GM12878 (cell line): ENCODE measurements at regions not wholly inside any gene's neighbourhood (a gene's known extent, or its start where the extent isn't known, plus 50 kb on each side); places are given as distances from the start of the nearest gene placed in this dataset.

ENCODE experiments used
- ATAC-seq: fragments of 200-7000 bp; cut with Tn5 transposase; 3 replicates; pipeline ENCODE4 v1.9.1; 2020; ENCODE audit warnings: mild to moderate bottlenecking, moderate library complexity
- BruUV-seq: library from RNA; stranded (reverse); fragments of 400-500 nt; replicated peaks from 2 replicates; lab custom pipeline; 2021; lab: Mats Ljungman, UMichigan
- CTCF ChIA-PET: fragments of 300-600 bp; sonication (Branson Sonifier 250); formaldehyde crosslinking; extraction: SDS; loops from one replicate; lab custom pipeline; 2021; ENCODE audit warnings: inconsistent platforms; lab: Yijun Ruan, JAX
- POLR2A ChIA-PET: fragments of 350-600 bp; formaldehyde crosslinking; extraction: SDS; loops from one replicate; lab custom pipeline; 2021; ENCODE audit warnings: inconsistent platforms; lab: Charles Lee
- RAD21 ChIA-PET: fragments of 300-600 bp; sonication (Branson Sonifier 250); formaldehyde crosslinking; loops from one replicate; lab custom pipeline; 2023; ENCODE audit warnings: antibody characterized with exemption; ENCODE audit not compliant: unreplicated experiment; lab: Charles Lee
- SMC1A ChIA-PET: fragments of 300-600 bp; sonication (Branson Sonifier 250); formaldehyde crosslinking; loops from one replicate; lab custom pipeline; 2023; ENCODE audit not compliant: unreplicated experiment, uncharacterized antibody; lab: Charles Lee
- DNase-seq: peaks from one replicate; pipeline ENCODE4 v3.0.0-alpha.2; 2011; ENCODE audit warnings: low read depth, low spot score
- FAIRE-seq: peaks from 3 replicates; lab custom pipeline; 2011; peaks lifted over from hg19 to GRCh38; lab: Jason Lieb, UNC
- H2AFZ ChIP-seq: 2 replicates; pipeline ENCODE4 v1.6.0; 2011; ENCODE audit warnings: low read depth, low read length, control low read depth; ENCODE audit not compliant: control insufficient read depth
- H3K27ac ChIP-seq: 2 replicates; pipeline ENCODE4 v1.5.1; 2011; ENCODE audit warnings: control low read depth; ENCODE audit not compliant: control insufficient read depth, insufficient read depth
- H3K27me3 ChIP-seq, 2 experiments: replicated peaks in 1 of 2; 2 replicates each; pipeline versions ENCODE4 v1.6.0 to v1.6.1; 2011; ENCODE audit warnings: low read length in 1 of 2; ENCODE audit not compliant: control insufficient read depth in 2 of 2, insufficient read depth in 2 of 2
- H3K36me3 ChIP-seq, 2 experiments: 2 replicates each; pipeline ENCODE4 v1.5.1; 2011; ENCODE audit warnings: low read length in 1 of 2; ENCODE audit not compliant: control insufficient read depth in 2 of 2, insufficient read depth in 2 of 2
- H3K4me1 ChIP-seq: 2 replicates; pipeline ENCODE4 v1.6.1; 2011; ENCODE audit warnings: mild to moderate bottlenecking, low read length, moderate library complexity, mixed read lengths; ENCODE audit not compliant: control insufficient read depth, insufficient read depth
- H3K4me2 ChIP-seq: 2 replicates; pipeline ENCODE4 v1.6.0; 2011; ENCODE audit warnings: control low read depth; ENCODE audit not compliant: control insufficient read depth, insufficient read depth
- H3K4me3 ChIP-seq: fragments of 200-600 bp; sonication (generic); 2 replicates; pipeline ENCODE4 v1.5.1; 2016
- H3K79me2 ChIP-seq: 2 replicates; pipeline ENCODE4 v1.6.0; 2011; ENCODE audit warnings: low read length; ENCODE audit not compliant: control insufficient read depth, insufficient read depth
- H3K9ac ChIP-seq: 2 replicates; pipeline ENCODE4 v1.8.0; 2011; ENCODE audit warnings: low read length, control low read depth, mixed read lengths; ENCODE audit not compliant: control insufficient read depth, insufficient read depth
- H3K9me3 ChIP-seq: replicated peaks from 3 replicates; pipeline ENCODE4 v1.5.1; 2011; ENCODE audit warnings: mild to moderate bottlenecking, low read length; ENCODE audit not compliant: control insufficient read depth, insufficient read depth
- H4K20me1 ChIP-seq: 2 replicates; pipeline ENCODE4 v1.6.0; 2011; ENCODE audit not compliant: control insufficient read depth, insufficient read depth
- ATF7 ChIP-seq: fragments of 450-650 bp; IDR thresholded peaks from 2 replicates; pipeline ENCODE4 v1.6.1; 2016; ENCODE audit warnings: low read depth, mild to moderate bottlenecking
- BCL3 ChIP-seq: IDR thresholded peaks from 2 replicates; pipeline ENCODE4 v1.6.1; 2011; ENCODE audit warnings: borderline replicate concordance, low read depth, mild to moderate bottlenecking, moderate library complexity, low read length; ENCODE audit not compliant: insufficient read depth, poor library complexity, severe bottlenecking
- BHLHE40 ChIP-seq, 2 experiments: fragments of 450-650 bp in 1 of 2; IDR thresholded peaks; 2 replicates each; pipeline ENCODE4 v1.6.1; 2011 to 2017; ENCODE audit warnings: low read depth in 2 of 2, borderline replicate concordance in 1 of 2, improper control_type of control experiment in 1 of 2, low read length in 1 of 2, mild to moderate bottlenecking in 1 of 2
- DPF2 ChIP-seq: fragments of 450-650 bp; IDR thresholded peaks from 2 replicates; pipeline ENCODE4 v1.6.1; 2017; ENCODE audit warnings: mild to moderate bottlenecking
- MTA2 ChIP-seq: fragments of 450-650 bp; IDR thresholded peaks from 2 replicates; pipeline ENCODE4 v1.6.1; 2016; ENCODE audit warnings: low read depth, mild to moderate bottlenecking, moderate library complexity
- NR2C2 ChIP-seq: IDR thresholded peaks from 2 replicates; pipeline ENCODE4 v1.6.1; 2011; ENCODE audit warnings: borderline replicate concordance, low read depth; ENCODE audit not compliant: control insufficient read depth, insufficient read length
- PKNOX1 ChIP-seq: fragments of 450-650 bp; IDR thresholded peaks from 2 replicates; pipeline ENCODE4 v1.6.1; 2016; ENCODE audit warnings: mild to moderate bottlenecking
- RAD51 ChIP-seq: fragments of 450-650 bp; IDR thresholded peaks from 2 replicates; pipeline ENCODE4 v1.6.1; 2016; ENCODE audit warnings: moderate library complexity, mild to moderate bottlenecking, inconsistent platforms
- RB1 ChIP-seq: fragments of 450-650 bp; formaldehyde crosslinking; IDR thresholded peaks from 2 replicates; pipeline ENCODE4 v1.6.1; 2017; ENCODE audit warnings: mild to moderate bottlenecking, borderline replicate concordance
- RCOR1 ChIP-seq: conservative IDR thresholded peaks from 2 replicates; pipeline ENCODE4 v1.6.1; 2012; ENCODE audit warnings: low read depth, low read length, improper control_type of control experiment
- SUPT20H ChIP-seq: IDR thresholded peaks from 2 replicates; pipeline ENCODE4 v1.6.1; 2011; ENCODE audit warnings: low read depth, mild to moderate bottlenecking, low read length, moderate library complexity, borderline replicate concordance; ENCODE audit not compliant: control insufficient read depth
- ZBTB33 ChIP-seq: fragments of 450-650 bp; IDR thresholded peaks from 2 replicates; pipeline ENCODE4 v1.6.1; 2017; ENCODE audit warnings: mild to moderate bottlenecking
- ZNF687 ChIP-seq: fragments of 450-650 bp; IDR thresholded peaks from 2 replicates; pipeline ENCODE4 v1.6.1; 2017; ENCODE audit warnings: mild to moderate bottlenecking, moderate library complexity
- WGBS: methylation state at CpG from one replicate; pipeline ENCODE4 v1.1.6; 2016; ENCODE audit warnings: low lambda C conversion rate; ENCODE audit not compliant: insufficient replicate concordance, insufficient coverage; ENCODE audit errors: missing lambda C conversion rate; 5-methylcytosine and 5-hydroxymethylcytosine counted together
- in situ Hi-C: fragments of 300-500 bp; cut with MboI; formaldehyde crosslinking; loops from 9 replicates; pipeline ENCODE4 v1.14.3; 2018; ENCODE audit warnings: mixed read lengths
- intact Hi-C: fragments of 100-400 bp; cut with micrococcal nuclease; formaldehyde crosslinking; loops from one replicate; pipeline ENCODE4 v1.14.2; 2022; ENCODE audit not compliant: unreplicated experiment

GRCh38 chr12:20140751-20141150 lies 227.6 kb upstream of the PDE3A start:
- H3K27me3 ChIP-seq, result no peaks in the 10 kb centered on the region
- ChIA-PET SMC1A (interaction anchor here (0.6 to 1.6 kb wide), 7 partner anchors 8 to 543 kb away, joined by 3 to 12 read pairs (median 4); no protein-coding TSS in a partner anchor), CTCF (interaction anchor here (0.7 to 1.3 kb wide), 7 partner anchors 14 to 248 kb away, joined by 3 to 7 read pairs (median 3); no protein-coding TSS in a partner anchor), RAD21 (interaction anchor here (0.9 to 1.6 kb wide), 3 partner anchors 10 to 40 kb away, joined by 3 to 4 read pairs (median 4); no protein-coding TSS in a partner anchor), POLR2A (interaction anchor here (0.6 kb wide), 1 partner anchor 52 kb away, joined by 4 read pairs; no protein-coding TSS in a partner anchor)
- H3K4me1 ChIP-seq, result 0 out of 2 replicates have a peak, but pooled peaks cover 2% of the 10 kb centered on the region
- no peaks in the 10 kb centered on the region for H3K79me2 ChIP-seq
- TF ChIP-seq NR2C2 (no peak), RCOR1 (no peak), MTA2 (0 out of 2 replicates have a peak, but pooled peaks have one; percentile 9), ZNF687 (peak; percentile 40; the same call in 1 of the 2 replicates), PKNOX1 (peak; percentile 35), BHLHE40 (IDR thresholded peaks at IDR 0.05; ENCODE audit: borderline replicate concordance in 1 of 2, low read depth in 2 of 2, low read length in 1 of 2) (peak; percentile 62 to 81; a peak in 3 of 4 replicates), ATF7 (0 out of 2 replicates have a peak, but pooled peaks have one; percentile 22), SUPT20H (no peak), RB1 (no peak), DPF2 (0 out of 2 replicates have a peak, but pooled peaks have one; percentile 23), ZBTB33 (no peak), BCL3 (no peak), RAD51 (peak; percentile 31; the same call in 1 of the 2 replicates)
- WGBS, result 31% methylated on average over 3 of the region's 3 CpGs
- H3K4me2 ChIP-seq, result no peak overlapping the region
- in situ Hi-C loops, result no loop called here
- no peak overlapping the region for H3K4me3 ChIP-seq
- no peaks in the 10 kb centered on the region for H3K9me3 ChIP-seq
- H4K20me1 ChIP-seq, result no peaks in the 10 kb centered on the region
- no peaks in the 10 kb centered on the region for H3K36me3 ChIP-seq
- BruUV-seq, result no TSS peak
- DNase-seq (no peak), ATAC-seq (peak; percentile 61), FAIRE-seq (no peak)
- no peak overlapping the region for H2AFZ ChIP-seq
- no peak overlapping the region for H3K27ac ChIP-seq
- H3K9ac ChIP-seq, result no peak overlapping the region
- intact Hi-C loops, result loop anchor here (5.0 kb wide), 2 partner anchors 72 to 223 kb away; no protein-coding TSS in a partner anchor
